ENCODE measurements at regions not wholly inside any gene's neighbourhood (a gene's known extent, or its start where the extent isn't known, plus 50 kb on each side); places are given as distances from the start of the nearest gene placed in this dataset.

DNA sequence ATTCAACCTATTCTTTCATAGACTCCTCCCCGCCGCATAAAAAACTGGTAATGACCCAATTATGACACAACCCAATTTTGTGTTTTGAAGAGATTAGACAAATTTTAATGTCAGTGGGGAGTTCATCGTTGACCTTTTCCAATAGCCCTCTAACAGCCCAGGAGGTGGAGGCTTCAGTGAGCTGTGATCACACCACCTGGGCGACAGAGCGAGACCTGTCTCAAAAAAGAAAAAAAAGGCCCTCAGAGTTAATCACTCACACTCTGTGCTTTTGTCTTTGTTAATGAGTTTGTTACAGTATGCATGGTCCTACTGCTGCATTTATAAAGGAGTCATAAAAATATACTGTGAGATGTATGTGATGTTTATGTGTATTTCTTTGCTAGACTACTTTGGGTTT is 510.6 kb downstream of the CPS1 start:
- ChIA-PET CTCF (no interaction called here), POLR2A (no interaction called here)
- H3K9me3 ChIP-seq = no peaks in the 10 kb centered on the region
- no peak for TF ChIP-seq ZSCAN20 (CRISPR knock-in tag; IDR thresholded peaks at IDR 0.05)
- TF ChIP-seq PHF8 (IDR thresholded peaks at IDR 0.05; ENCODE audit: borderline replicate concordance, low read depth) = no peak
- no peak for TF ChIP-seq JUNB (IDR thresholded peaks at IDR 0.05)
- TF ChIP-seq MAFK (IDR thresholded peaks at IDR 0.05; ENCODE audit: partially characterized antibody) = no peak
- TF ChIP-seq CBX2 (IDR thresholded peaks at IDR 0.05; ENCODE audit: borderline replicate concordance, low read depth) = no peak
- DNase-seq (ENCODE audit: low read depth in 1 of 2, low spot score in 1 of 2) (no peak), FAIRE-seq (no peak), ATAC-seq (no peak)
- H3K27ac ChIP-seq = no peak overlapping the region
- H3K4me3 ChIP-seq = no peak overlapping the region
- no peaks in the 10 kb centered on the region for H3K4me1 ChIP-seq
- H3K4me2 ChIP-seq = no peak overlapping the region
- WGBS (ENCODE audit: missing lambda C conversion rate) = 81% methylated on average over 5 of the region's 5 CpGs

DNA sequence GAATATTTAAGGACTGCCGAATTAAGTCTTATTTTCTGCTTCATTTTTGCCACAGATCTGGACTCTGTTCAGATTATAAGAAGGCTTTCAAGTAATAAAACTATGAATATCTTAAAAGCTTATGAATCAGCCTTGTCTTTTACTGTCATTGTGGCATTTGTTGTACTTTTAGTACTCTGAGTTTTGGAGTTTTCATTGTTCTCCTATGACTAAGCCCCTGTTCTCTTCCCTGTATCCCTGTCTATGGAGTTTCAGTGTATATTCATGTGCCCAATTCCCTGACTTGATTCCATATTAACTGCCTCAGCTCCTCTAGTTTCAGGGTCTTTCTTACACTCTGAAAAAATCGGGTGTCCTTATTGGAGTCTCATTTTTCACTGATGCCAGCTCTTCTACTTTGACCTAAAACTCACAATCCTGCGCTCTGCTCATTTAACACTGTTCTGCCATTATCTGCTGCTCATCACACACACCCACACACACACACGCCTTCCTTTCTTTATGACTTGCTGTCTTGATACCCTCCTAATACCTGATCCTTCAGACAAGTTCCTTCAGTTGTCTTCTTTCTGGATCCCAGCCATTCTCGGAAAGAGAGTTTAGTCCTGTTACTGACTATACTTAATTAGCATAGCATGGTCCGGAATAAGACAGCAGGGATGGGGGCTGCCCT is 511.8 kb downstream of the CPS1 start:
- no peak for ATAC-seq
- Histone ChIP-seq H3K4me2 (no peak overlapping the region), H3K9me3 (no peaks in the 10 kb centered on the region), H3K27ac (no peak overlapping the region), H3K4me3 (no peak overlapping the region), H3K4me1 (no peaks in the 10 kb centered on the region)
- DNase-seq (ENCODE audit: low read depth in 1 of 2, low spot score in 1 of 2) = no peak
- WGBS (ENCODE audit: missing lambda C conversion rate) = 40% methylated on average over 6 of the region's 6 CpGs
- CTCF ChIA-PET = no interaction called here
- POLR2A ChIA-PET = no interaction called here
- no peak for FAIRE-seq
- TF ChIP-seq ZSCAN20 (CRISPR knock-in tag; IDR thresholded peaks at IDR 0.05) (no peak), HOXB13 (CRISPR knock-in tag; IDR thresholded peaks at IDR 0.05; ENCODE audit: low read depth) (no peak), RARB (CRISPR knock-in tag; IDR thresholded peaks at IDR 0.05) (no peak), MYC (IDR thresholded peaks at IDR 0.05; ENCODE audit: borderline replicate concordance, low read length) (no peak), FOSB (CRISPR knock-in tag; IDR thresholded peaks at IDR 0.05) (no peak), SREBF2 (IDR thresholded peaks at IDR 0.05) (no peak), FOXS1 (CRISPR knock-in tag; IDR thresholded peaks at IDR 0.05) (no peak)
- TF ChIP-seq, protein P1, sequence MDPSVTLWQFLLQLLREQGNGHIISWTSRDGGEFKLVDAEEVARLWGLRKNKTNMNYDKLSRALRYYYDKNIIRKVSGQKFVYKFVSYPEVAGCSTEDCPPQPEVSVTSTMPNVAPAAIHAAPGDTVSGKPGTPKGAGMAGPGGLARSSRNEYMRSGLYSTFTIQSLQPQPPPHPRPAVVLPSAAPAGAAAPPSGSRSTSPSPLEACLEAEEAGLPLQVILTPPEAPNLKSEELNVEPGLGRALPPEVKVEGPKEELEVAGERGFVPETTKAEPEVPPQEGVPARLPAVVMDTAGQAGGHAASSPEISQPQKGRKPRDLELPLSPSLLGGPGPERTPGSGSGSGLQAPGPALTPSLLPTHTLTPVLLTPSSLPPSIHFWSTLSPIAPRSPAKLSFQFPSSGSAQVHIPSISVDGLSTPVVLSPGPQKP (IDR thresholded peaks at IDR 0.05; ENCODE audit: low read depth, low read length) = no peak
- TF ChIP-seq, protein P2, sequence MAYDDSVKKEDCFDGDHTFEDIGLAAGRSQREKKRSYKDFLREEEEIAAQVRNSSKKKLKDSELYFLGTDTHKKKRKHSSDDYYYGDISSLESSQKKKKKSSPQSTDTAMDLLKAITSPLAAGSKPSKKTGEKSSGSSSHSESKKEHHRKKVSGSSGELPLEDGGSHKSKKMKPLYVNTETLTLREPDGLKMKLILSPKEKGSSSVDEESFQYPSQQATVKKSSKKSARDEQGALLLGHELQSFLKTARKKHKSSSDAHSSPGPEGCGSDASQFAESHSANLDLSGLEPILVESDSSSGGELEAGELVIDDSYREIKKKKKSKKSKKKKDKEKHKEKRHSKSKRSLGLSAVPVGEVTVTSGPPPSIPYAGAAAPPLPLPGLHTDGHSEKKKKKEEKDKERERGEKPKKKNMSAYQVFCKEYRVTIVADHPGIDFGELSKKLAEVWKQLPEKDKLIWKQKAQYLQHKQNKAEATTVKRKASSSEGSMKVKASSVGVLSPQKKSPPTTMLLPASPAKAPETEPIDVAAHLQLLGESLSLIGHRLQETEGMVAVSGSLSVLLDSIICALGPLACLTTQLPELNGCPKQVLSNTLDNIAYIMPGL (CRISPR knock-in tag; IDR thresholded peaks at IDR 0.05; ENCODE audit: borderline replicate concordance) = no peak

DNA sequence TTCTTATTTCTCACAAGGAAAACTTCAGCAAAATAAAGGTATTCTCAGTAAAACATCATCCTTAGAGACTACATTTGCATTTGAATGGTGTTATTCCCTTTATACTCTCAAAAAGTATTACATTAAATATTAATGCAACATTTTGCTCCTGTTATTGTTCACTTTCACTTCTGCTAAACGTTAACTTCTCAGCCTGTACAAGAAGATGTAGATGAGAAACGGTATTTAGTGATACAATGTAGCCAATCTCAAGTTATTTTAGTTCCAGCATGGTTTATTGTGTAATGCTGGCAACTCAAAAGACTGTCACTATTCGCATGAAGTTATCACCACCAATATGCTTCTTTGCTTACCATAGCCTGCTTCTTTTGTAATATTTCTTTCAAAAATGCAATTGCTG is 514.1 kb downstream of the CPS1 start:
- ChIA-PET CTCF (no interaction called here), POLR2A (no interaction called here)
- Histone ChIP-seq H3K4me3 (no peak overlapping the region), H3K27ac (no peak overlapping the region), H3K9me3 (no peaks in the 10 kb centered on the region), H3K4me1 (no peaks in the 10 kb centered on the region), H3K4me2 (no peak overlapping the region)
- no peak for DNase-seq (ENCODE audit: low read depth in 1 of 2, low spot score in 1 of 2)
- 24% methylated on average over 3 of the region's 3 CpGs for WGBS (ENCODE audit: missing lambda C conversion rate)
- ATAC-seq = no peak
- no peak for FAIRE-seq
- no peak for TF ChIP-seq HDAC2 (IDR thresholded peaks at IDR 0.05)
- TF ChIP-seq, protein P2 (CRISPR knock-in tag; IDR thresholded peaks at IDR 0.05; ENCODE audit: borderline replicate concordance) = no peak
- TF ChIP-seq MYC (IDR thresholded peaks at IDR 0.05; ENCODE audit: borderline replicate concordance, low read length) = no peak
- TF ChIP-seq MAFK (IDR thresholded peaks at IDR 0.05; ENCODE audit: partially characterized antibody) = no peak
- TF ChIP-seq NFE2L2 (conservative IDR thresholded peaks at IDR 0.05; ENCODE audit: low read length) = no peak
- TF ChIP-seq EHF (CRISPR knock-in tag; IDR thresholded peaks at IDR 0.05) = no peak
- no peak for TF ChIP-seq CBX2 (IDR thresholded peaks at IDR 0.05; ENCODE audit: borderline replicate concordance, low read depth)
- TF ChIP-seq ZC3H11A (IDR thresholded peaks at IDR 0.05) = no peak
- no peak for TF ChIP-seq EP300 (IDR thresholded peaks at IDR 0.05)
- no peak for TF ChIP-seq ESRRA (IDR thresholded peaks at IDR 0.05; ENCODE audit: borderline replicate concordance, low read length)
- TF ChIP-seq CHD4 (IDR thresholded peaks at IDR 0.05; ENCODE audit: borderline replicate concordance) = no peak

Data from A549 (cell line).